K562 (cell line): ENCODE measurements at regions not wholly inside any gene's neighbourhood (a gene's known extent, or its start where the extent isn't known, plus 50 kb on each side); places are given as distances from the start of the nearest gene placed in this dataset.

Experiments
- CTCF ChIP-seq, 3 experiments: IDR thresholded peaks in 2 of 3; conservative IDR thresholded peaks in 1 of 3; 2 replicates each; pipeline ENCODE4 v1.5.1; 2011 to 2012; ENCODE audit warnings: low read length in 3 of 3, mild to moderate bottlenecking in 3 of 3, control low read depth in 2 of 3, improper control_type of control experiment in 1 of 3, inconsistent platforms in 1 of 3, low read depth in 1 of 3, mixed read lengths in 1 of 3, moderate library complexity in 1 of 3; ENCODE audit not compliant: insufficient read depth in 2 of 3
- ETV6 ChIP-seq, 3 experiments: fragments of 150-350 bp in 1 of 3; sonication (generic) in 1 of 3; formaldehyde crosslinking in 1 of 3; IDR thresholded peaks; 2 replicates each; pipeline versions ENCODE4 v1.6.1 to v1.8.0; 2014 to 2022; ENCODE audit warnings: borderline replicate concordance in 2 of 3, low read depth in 2 of 3, antibody characterized with exemption in 1 of 3, low read length in 1 of 3, mild to moderate bottlenecking in 1 of 3, missing genetic modification reagents in 1 of 3
- EZH2 ChIP-seq: IDR thresholded peaks from 2 replicates; pipeline ENCODE4 v1.6.1; 2012; ENCODE audit warnings: low read depth, mild to moderate bottlenecking, inconsistent platforms, low read length, borderline replicate concordance
- HOMEZ ChIP-seq: fragments of 250-450 bp; sonication (Bioruptor Pico); IDR thresholded peaks from 2 replicates; pipeline ENCODE4 v1.4.0; 2020; ENCODE audit warnings: mild to moderate bottlenecking, moderate library complexity
- PKNOX1 ChIP-seq: fragments of 450-650 bp; IDR thresholded peaks from 2 replicates; pipeline ENCODE4 v1.6.1; 2016
- PTTG1 ChIP-seq: fragments of 450-650 bp; IDR thresholded peaks from 2 replicates; pipeline ENCODE4 v1.6.1; 2016; ENCODE audit warnings: low read depth, mild to moderate bottlenecking, missing genetic modification characterization, missing compliant biosample characterization
- U2AF1 ChIP-seq: fragments of 200-400 bp; formaldehyde crosslinking; optimal IDR thresholded peaks from 2 replicates; pipeline ENCODE3; 2017; ENCODE audit warnings: mild to moderate bottlenecking, low read depth, low read length, moderate library complexity
- ZBTB2 ChIP-seq: fragments of 450-650 bp; IDR thresholded peaks from 2 replicates; pipeline ENCODE4 v1.6.1; 2016; ENCODE audit warnings: antibody characterized with exemption

- no peak for TF ChIP-seq CTCF (IDR thresholded peaks at IDR 0.05 in 2 of 3, conservative IDR thresholded peaks at IDR 0.05 in 1 of 3; ENCODE audit: insufficient read depth in 2 of 3, low read depth in 1 of 3, low read length in 3 of 3)
- no peak for TF ChIP-seq U2AF1
- no peak for TF ChIP-seq EZH2
- no peak for TF ChIP-seq ETV6 (IDR thresholded peaks at IDR 0.05; ENCODE audit: borderline replicate concordance in 1 of 2, low read depth in 2 of 2, low read length in 1 of 2)
- no peak for TF ChIP-seq ETV6 (CRISPR knock-in tag; IDR thresholded peaks at IDR 0.05; ENCODE audit: borderline replicate concordance)
- TF ChIP-seq PKNOX1, result no peak
- TF ChIP-seq ZBTB2, result no peak
- no peak for TF ChIP-seq HOMEZ
- TF ChIP-seq PTTG1 (tag), result no peak
Observed at GRCh38 chr1:232886271-232886670, 64.1 kb upstream of the NTPCR start.
